ENCODE measurements at regions not wholly inside any gene's neighbourhood (a gene's known extent, or its start where the extent isn't known, plus 50 kb on each side); places are given as distances from the start of the nearest gene placed in this dataset.

GRCh38 chr10:28738200-28738599 lies 60.9 kb downstream of the BAMBI start:
- TF ChIP-seq, protein P1, sequence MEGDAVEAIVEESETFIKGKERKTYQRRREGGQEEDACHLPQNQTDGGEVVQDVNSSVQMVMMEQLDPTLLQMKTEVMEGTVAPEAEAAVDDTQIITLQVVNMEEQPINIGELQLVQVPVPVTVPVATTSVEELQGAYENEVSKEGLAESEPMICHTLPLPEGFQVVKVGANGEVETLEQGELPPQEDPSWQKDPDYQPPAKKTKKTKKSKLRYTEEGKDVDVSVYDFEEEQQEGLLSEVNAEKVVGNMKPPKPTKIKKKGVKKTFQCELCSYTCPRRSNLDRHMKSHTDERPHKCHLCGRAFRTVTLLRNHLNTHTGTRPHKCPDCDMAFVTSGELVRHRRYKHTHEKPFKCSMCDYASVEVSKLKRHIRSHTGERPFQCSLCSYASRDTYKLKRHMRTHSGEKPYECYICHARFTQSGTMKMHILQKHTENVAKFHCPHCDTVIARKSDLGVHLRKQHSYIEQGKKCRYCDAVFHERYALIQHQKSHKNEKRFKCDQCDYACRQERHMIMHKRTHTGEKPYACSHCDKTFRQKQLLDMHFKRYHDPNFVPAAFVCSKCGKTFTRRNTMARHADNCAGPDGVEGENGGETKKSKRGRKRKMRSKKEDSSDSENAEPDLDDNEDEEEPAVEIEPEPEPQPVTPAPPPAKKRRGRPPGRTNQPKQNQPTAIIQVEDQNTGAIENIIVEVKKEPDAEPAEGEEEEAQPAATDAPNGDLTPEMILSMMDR (IDR thresholded peaks at IDR 0.05), result no peak
- TF ChIP-seq EP300 (IDR thresholded peaks at IDR 0.05) (no peak), POLR2A (IDR thresholded peaks at IDR 0.05) (no peak)

Data from tibial nerve (tissue), 4 donors.